Activated naive CD4-positive, alpha-beta T cell treated with Interleukin-2 at 50 U/mL for 16 hours (primary cell): ENCODE measurements at regions not wholly inside any gene's neighbourhood (a gene's known extent, or its start where the extent isn't known, plus 50 kb on each side); places are given as distances from the start of the nearest gene placed in this dataset.

Experiments
- DNase-seq: peaks from one replicate; pipeline ENCODE4 v3.0.0-alpha.2; 2020

GRCh38 chr20:60977901-60978300 lies 274.2 kb upstream of the CDH4 start:
- DNase-seq, result no peak

- no peak for DNase-seq
Observed at GRCh38 chr20:60984666-60985065, 267.4 kb upstream of the CDH4 start.

- DNase-seq, result no peak
Observed at GRCh38 chr20:60986506-60987156, 265.4 kb upstream of the CDH4 start.

GRCh38 chr20:60990061-60990460 lies 262.0 kb upstream of the CDH4 start:
- DNase-seq, result no peak

- DNase-seq, result no peak
Observed at GRCh38 chr20:60990643-60991042, 261.4 kb upstream of the CDH4 start.

GRCh38 chr20:60993433-60994044 lies 258.5 kb upstream of the CDH4 start:
- DNase-seq, result no peak

- DNase-seq, result no peak
Observed at GRCh38 chr20:60999250-60999649, 252.8 kb upstream of the CDH4 start.

- DNase-seq, result no peak
Observed at GRCh38 chr20:61002090-61002489, 250.0 kb upstream of the CDH4 start.

GRCh38 chr20:61014491-61014890 lies 237.6 kb upstream of the CDH4 start:
- DNase-seq, result no peak

- no peak for DNase-seq
Observed at GRCh38 chr20:61015602-61016001, 236.5 kb upstream of the CDH4 start.

GRCh38 chr20:61019322-61019721 lies 232.7 kb upstream of the CDH4 start:
- no peak for DNase-seq

- no peak for DNase-seq
Observed at GRCh38 chr20:61023612-61024011, 228.4 kb upstream of the CDH4 start.

GRCh38 chr20:61024390-61024789 lies 227.7 kb upstream of the CDH4 start:
- no peak for DNase-seq

GRCh38 chr20:61025536-61025935 lies 226.5 kb upstream of the CDH4 start:
- no peak for DNase-seq

- no peak for DNase-seq
Observed at GRCh38 chr20:61026173-61026572, 225.9 kb upstream of the CDH4 start.

GRCh38 chr20:61026731-61027130 lies 225.3 kb upstream of the CDH4 start:
- DNase-seq, result no peak

GRCh38 chr20:61027218-61027617 lies 224.8 kb upstream of the CDH4 start:
- DNase-seq, result no peak

- no peak for DNase-seq
Observed at GRCh38 chr20:61030130-61030529, 221.9 kb upstream of the CDH4 start.

GRCh38 chr20:61031101-61031830 lies 220.8 kb upstream of the CDH4 start:
- no peak for DNase-seq

GRCh38 chr20:61037498-61037897 lies 214.6 kb upstream of the CDH4 start:
- DNase-seq, result no peak

- no peak for DNase-seq
Observed at GRCh38 chr20:61041481-61041880, 210.6 kb upstream of the CDH4 start.

- no peak for DNase-seq
Observed at GRCh38 chr20:61042506-61043385, 209.3 kb upstream of the CDH4 start.

- DNase-seq, result no peak
Observed at GRCh38 chr20:61043681-61044080, 208.4 kb upstream of the CDH4 start.
